Spleen (tissue), 11 donors: ENCODE measurements at regions not wholly inside any gene's neighbourhood (a gene's known extent, or its start where the extent isn't known, plus 50 kb on each side); places are given as distances from the start of the nearest gene placed in this dataset.

Source experiments
- DNase-seq: peaks from one replicate; pipeline ENCODE4 v3.0.0-alpha.2; 2020
- H3K27ac ChIP-seq, 8 donors: fragments of 200-600 bp; sonication (generic) in 7 of 8; 1 replicate in 4 of 8; 2 replicates in 4 of 8; pipeline versions ENCODE4 v1.5.0 to v1.8.0; 2016 to 2021; ENCODE audit warnings: inconsistent platforms in 4 of 8, mild to moderate bottlenecking in 4 of 8, moderate library complexity in 1 of 8
- H3K27me3 ChIP-seq, 7 donors: fragments of 200-600 bp; sonication (generic) in 6 of 7; replicated peaks in 1 of 7; 1 replicate in 4 of 7; 2 replicates in 3 of 7; pipeline versions ENCODE4 v1.5.0 to v1.8.0; 2016 to 2021; ENCODE audit warnings: inconsistent platforms in 3 of 7, mild to moderate bottlenecking in 1 of 7
- H3K36me3 ChIP-seq, 6 donors: fragments of 200-600 bp; sonication (generic) in 5 of 6; 1 replicate in 4 of 6; 2 replicates in 2 of 6; pipeline versions ENCODE4 v1.5.0 to v1.8.0; 2016 to 2021; ENCODE audit warnings: inconsistent platforms in 2 of 6
- H3K4me1 ChIP-seq, 6 donors: fragments of 200-600 bp; sonication (generic) in 5 of 6; 1 replicate in 3 of 6; 2 replicates in 3 of 6; pipeline versions ENCODE4 v1.5.0 to v1.8.0; 2016 to 2021; ENCODE audit warnings: inconsistent platforms in 3 of 6
- H3K4me3 ChIP-seq, 8 donors: fragments of 200-600 bp; sonication (generic) in 7 of 8; 1 replicate in 4 of 8; 2 replicates in 4 of 8; pipeline versions ENCODE4 v1.5.0 to v1.8.0; 2016 to 2021; ENCODE audit warnings: inconsistent platforms in 4 of 8, mild to moderate bottlenecking in 4 of 8, moderate library complexity in 2 of 8
- H3K9me3 ChIP-seq, 8 donors: fragments of 200-600 bp; sonication (generic) in 7 of 8; 1 replicate in 4 of 8; 2 replicates in 4 of 8; pipeline versions ENCODE4 v1.5.0 to v1.8.0; 2016 to 2021; ENCODE audit warnings: inconsistent platforms in 4 of 8
- CTCF ChIP-seq, 11 experiments: fragments of 200-600 bp in 7 of 11; fragments of 450-650 bp in 4 of 11; sonication (generic) in 4 of 11; IDR thresholded peaks in 8 of 11; conservative IDR thresholded peaks in 3 of 11; 1 replicate in 7 of 11; 2 replicates in 4 of 11; pipeline versions ENCODE4 v1.4.0 to v1.8.0; 2016 to 2021; ENCODE audit warnings: antibody characterized with exemption in 11 of 11, inconsistent platforms in 4 of 11, mild to moderate bottlenecking in 1 of 11
- POLR2A ChIP-seq, 3 donors: fragments of 450-650 bp; IDR thresholded peaks; one replicate each; pipeline ENCODE4 v1.5.1; 2017; ENCODE audit warnings: antibody characterized with exemption in 3 of 3, mild to moderate bottlenecking in 1 of 3
- POLR2AphosphoS5 ChIP-seq, 3 donors: sonication (generic); formaldehyde crosslinking; IDR thresholded peaks; one replicate each; pipeline ENCODE4 v1.5.1; 2017; ENCODE audit warnings: antibody characterized with exemption in 3 of 3
- WGBS, 5 donors: extraction: QIAGEN DNeasy Blood & Tissue Kit in 3 of 5; methylation state at CpG; one replicate each; pipeline versions ENCODE4 v1.1.5 to v1.1.7; 2013 to 2018; 5-methylcytosine and 5-hydroxymethylcytosine counted together
- intact Hi-C: fragments of 100-400 bp; cut with DNase I; formaldehyde crosslinking; loops from one replicate; pipeline ENCODE4 v1.15.0; 2023; ENCODE audit warnings: low total_unique reads
- donor health status: healthy with polysubstance abuse.
- donor health status: DM: no; HTN: no; CAD: no; lungs with moderate emphysema.
- donor health status: DM: no; HTN: no; CAD: no.
- donor health status: Bipolar disorder and iron deficiency.
- donor health status: healthy.
- donor health status: DM: no; HTN: no; CAD: no.
- donor health status: DM: yes; HTN: yes; CAD: no.

DNA sequence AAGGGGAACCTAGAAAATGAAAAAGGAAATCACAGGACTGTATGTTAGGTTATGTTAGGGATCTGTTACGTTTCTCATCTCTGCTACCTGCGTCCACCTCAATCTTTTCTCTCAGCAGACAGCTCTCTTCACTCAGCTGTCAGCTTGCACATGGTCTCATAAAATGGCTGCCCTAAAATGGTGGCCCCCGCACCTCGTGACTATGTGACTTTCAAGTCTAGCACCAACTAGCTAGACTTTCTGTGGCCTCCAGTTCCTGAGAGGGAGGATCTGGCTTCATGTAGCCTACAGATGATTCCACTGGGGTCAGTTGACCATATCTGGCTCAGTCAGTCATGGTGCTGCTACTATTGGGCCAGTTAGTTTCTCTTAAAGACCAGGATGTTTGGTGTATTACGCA lies 147.2 kb upstream of the SLC1A4 start:
- intact Hi-C loops = no loop called here
- Histone ChIP-seq H3K27me3 (no peaks in the 10 kb centered on the region), H3K9me3 (no peaks in the 10 kb centered on the region), H3K4me3 (no peak overlapping the region), H3K27ac (peak overlapping the region in 7 of 8 donors; percentile 25 to 73 (median 60)), H3K36me3 (no peaks in the 10 kb centered on the region), H3K4me1 (peaks cover 13 to 79% (median 49%) of the 10 kb centered on the region in 6 donors)
- WGBS, 5 donors = 66 to 85% (median 74%) methylated on average over 5 of the region's 5 CpGs
- DNase-seq = no peak
- TF ChIP-seq POLR2A (IDR thresholded peaks at IDR 0.05) (no peak), POLR2AphosphoS5 (IDR thresholded peaks at IDR 0.05) (no peak), CTCF (IDR thresholded peaks at IDR 0.05 in 8 of 11, conservative IDR thresholded peaks at IDR 0.05 in 3 of 11) (no peak)

- no peaks in the 10 kb centered on the region for H3K27me3 ChIP-seq
- no peaks in the 10 kb centered on the region for H3K36me3 ChIP-seq
- H3K4me3 ChIP-seq = no peak overlapping the region
- no peaks in the 10 kb centered on the region for H3K9me3 ChIP-seq
- peaks cover 7 to 77% (median 38%) of the 10 kb centered on the region in 6 donors for H3K4me1 ChIP-seq
- WGBS, 5 donors = 86 to 96% (median 89%) methylated on average over 2 of the region's 2 CpGs
- TF ChIP-seq POLR2A (IDR thresholded peaks at IDR 0.05) = no peak
- TF ChIP-seq CTCF (IDR thresholded peaks at IDR 0.05 in 8 of 11, conservative IDR thresholded peaks at IDR 0.05 in 3 of 11) = no peak
- TF ChIP-seq POLR2AphosphoS5 (IDR thresholded peaks at IDR 0.05) = no peak
- intact Hi-C loops = no loop called here
- H3K27ac ChIP-seq = no peak overlapping the region
- DNase-seq = no peak
Measured at GRCh38 chr2:64844087-64844486, 145.1 kb upstream of the SLC1A4 start.

- intact Hi-C loops = no loop called here
- Histone ChIP-seq H3K36me3 (no peaks in the 10 kb centered on the region), H3K27ac (peak overlapping the region in 4 of 8 donors; percentile 18 to 64 (median 52)), H3K9me3 (no peaks in the 10 kb centered on the region), H3K4me3 (no peak overlapping the region), H3K4me1 (peaks cover 7 to 71% (median 31%) of the 10 kb centered on the region in 6 donors), H3K27me3 (no peaks in the 10 kb centered on the region)
- 69 to 89% (median 83%) methylated on average over 2 of the region's 2 CpGs for WGBS, 5 donors
- TF ChIP-seq POLR2A (IDR thresholded peaks at IDR 0.05) (no peak), CTCF (IDR thresholded peaks at IDR 0.05 in 8 of 11, conservative IDR thresholded peaks at IDR 0.05 in 3 of 11) (no peak), POLR2AphosphoS5 (IDR thresholded peaks at IDR 0.05) (no peak)
- DNase-seq = no peak
Measured at GRCh38 chr2:64845273-64845905, 143.8 kb upstream of the SLC1A4 start.

- H3K27me3 ChIP-seq = no peaks in the 10 kb centered on the region
- no peaks in the 10 kb centered on the region for H3K9me3 ChIP-seq
- H3K27ac ChIP-seq = peak overlapping the region in 4 of 8 donors; percentile 18 to 64 (median 52)
- intact Hi-C loops = no loop called here
- H3K36me3 ChIP-seq = no peaks in the 10 kb centered on the region
- no peak for DNase-seq
- WGBS, 5 donors = 59 to 90% (median 77%) methylated on average over 3 of the region's 3 CpGs
- H3K4me3 ChIP-seq = no peak overlapping the region
- H3K4me1 ChIP-seq = peaks cover 7 to 71% (median 27%) of the 10 kb centered on the region in 6 donors
- TF ChIP-seq POLR2A (IDR thresholded peaks at IDR 0.05) (no peak), POLR2AphosphoS5 (IDR thresholded peaks at IDR 0.05) (no peak), CTCF (IDR thresholded peaks at IDR 0.05 in 8 of 11, conservative IDR thresholded peaks at IDR 0.05 in 3 of 11) (no peak)
Measured at GRCh38 chr2:64846177-64846576, 143.0 kb upstream of the SLC1A4 start.
